ENCODE measurements at regions not wholly inside any gene's neighbourhood (a gene's known extent, or its start where the extent isn't known, plus 50 kb on each side); places are given as distances from the start of the nearest gene placed in this dataset.
A peak's percentile ranks its signal among the peaks of the same experiment; 100 is the strongest.
"Not testable (repeated sequence)": the region's sequence is repeated elsewhere in the genome, so short reads cannot be mapped to it uniquely, and the experiment has no call there.

DNA sequence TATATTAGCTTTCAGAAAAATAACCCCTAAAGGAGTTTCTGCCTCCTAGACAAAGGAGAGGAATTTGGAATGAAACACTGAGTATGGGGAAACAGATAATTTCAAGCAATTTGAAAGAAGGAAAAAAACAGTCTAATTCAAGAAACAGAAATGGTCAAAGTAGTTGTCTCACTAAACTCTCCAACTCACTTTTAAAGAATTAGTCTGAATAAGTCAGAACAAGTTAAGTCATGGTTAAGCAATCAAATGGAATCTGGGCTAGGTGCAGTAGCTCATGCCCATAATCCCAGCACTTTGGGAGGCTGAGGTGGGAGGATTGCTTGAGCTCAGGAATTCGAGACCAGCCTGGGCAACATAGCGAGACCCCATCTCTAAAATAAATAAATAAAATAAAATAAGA lies 95.7 kb upstream of the GRIA3 start:
- TF ChIP-seq, protein P1, sequence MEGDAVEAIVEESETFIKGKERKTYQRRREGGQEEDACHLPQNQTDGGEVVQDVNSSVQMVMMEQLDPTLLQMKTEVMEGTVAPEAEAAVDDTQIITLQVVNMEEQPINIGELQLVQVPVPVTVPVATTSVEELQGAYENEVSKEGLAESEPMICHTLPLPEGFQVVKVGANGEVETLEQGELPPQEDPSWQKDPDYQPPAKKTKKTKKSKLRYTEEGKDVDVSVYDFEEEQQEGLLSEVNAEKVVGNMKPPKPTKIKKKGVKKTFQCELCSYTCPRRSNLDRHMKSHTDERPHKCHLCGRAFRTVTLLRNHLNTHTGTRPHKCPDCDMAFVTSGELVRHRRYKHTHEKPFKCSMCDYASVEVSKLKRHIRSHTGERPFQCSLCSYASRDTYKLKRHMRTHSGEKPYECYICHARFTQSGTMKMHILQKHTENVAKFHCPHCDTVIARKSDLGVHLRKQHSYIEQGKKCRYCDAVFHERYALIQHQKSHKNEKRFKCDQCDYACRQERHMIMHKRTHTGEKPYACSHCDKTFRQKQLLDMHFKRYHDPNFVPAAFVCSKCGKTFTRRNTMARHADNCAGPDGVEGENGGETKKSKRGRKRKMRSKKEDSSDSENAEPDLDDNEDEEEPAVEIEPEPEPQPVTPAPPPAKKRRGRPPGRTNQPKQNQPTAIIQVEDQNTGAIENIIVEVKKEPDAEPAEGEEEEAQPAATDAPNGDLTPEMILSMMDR (conservative IDR thresholded peaks at IDR 0.05) = no peak
- H3K27ac ChIP-seq = no peak overlapping the region

- TF ChIP-seq, protein P1 (conservative IDR thresholded peaks at IDR 0.05) = no peak
- no peak overlapping the region for H3K27ac ChIP-seq
These were observed 95.1 kb upstream of the GRIA3 start for GRCh38 chrX:123088930-123089329.

- TF ChIP-seq, protein P1 (conservative IDR thresholded peaks at IDR 0.05) = no peak
- H3K27ac ChIP-seq = peak overlapping the region; percentile 54
These were observed 90.3 kb upstream of the GRIA3 start for GRCh38 chrX:123093792-123094191.

DNA sequence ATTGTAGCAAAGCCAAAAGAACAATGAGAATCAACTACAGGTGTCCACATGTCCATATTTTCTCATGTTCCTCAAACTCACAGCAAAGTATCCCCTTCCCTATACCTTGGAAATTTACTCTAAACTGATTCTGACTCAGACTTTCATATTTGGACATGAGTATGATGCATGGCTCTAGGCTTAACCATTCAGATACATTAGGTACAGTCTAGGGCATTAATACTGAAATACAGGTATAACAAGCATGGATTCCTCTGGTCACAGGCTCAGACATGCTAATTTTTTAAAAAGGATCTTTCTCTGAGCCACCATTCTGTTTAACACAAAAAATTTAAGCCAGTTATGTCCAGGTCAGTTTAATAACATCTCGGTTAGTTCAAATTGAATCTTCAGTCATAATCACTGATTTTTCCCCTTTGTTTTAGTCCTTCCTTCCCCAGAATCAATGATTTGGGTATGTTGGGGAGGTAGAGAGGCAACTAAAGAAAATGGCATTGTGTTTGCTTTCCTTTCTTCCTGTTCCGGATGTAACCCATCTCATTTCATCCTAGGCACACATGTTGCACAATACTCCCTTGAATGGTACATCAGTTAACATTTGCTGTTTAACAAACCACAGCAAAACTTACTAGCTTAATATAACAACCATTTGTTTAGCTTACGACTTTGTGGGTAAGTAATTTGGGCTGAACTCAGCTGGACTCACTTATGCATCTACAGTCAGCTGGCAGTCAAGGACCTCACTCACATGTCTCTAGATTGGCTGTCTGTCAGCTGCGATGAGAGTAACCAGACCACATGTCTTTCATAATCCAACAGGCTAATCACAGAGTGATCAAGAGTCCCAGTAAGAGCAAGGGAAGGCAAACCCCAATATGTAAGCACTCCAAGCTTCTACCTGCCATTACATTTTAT lies 75.3 kb upstream of the GRIA3 start:
- no peak overlapping the region for H3K27ac ChIP-seq
- TF ChIP-seq, protein P1 (conservative IDR thresholded peaks at IDR 0.05) = no peak

DNA sequence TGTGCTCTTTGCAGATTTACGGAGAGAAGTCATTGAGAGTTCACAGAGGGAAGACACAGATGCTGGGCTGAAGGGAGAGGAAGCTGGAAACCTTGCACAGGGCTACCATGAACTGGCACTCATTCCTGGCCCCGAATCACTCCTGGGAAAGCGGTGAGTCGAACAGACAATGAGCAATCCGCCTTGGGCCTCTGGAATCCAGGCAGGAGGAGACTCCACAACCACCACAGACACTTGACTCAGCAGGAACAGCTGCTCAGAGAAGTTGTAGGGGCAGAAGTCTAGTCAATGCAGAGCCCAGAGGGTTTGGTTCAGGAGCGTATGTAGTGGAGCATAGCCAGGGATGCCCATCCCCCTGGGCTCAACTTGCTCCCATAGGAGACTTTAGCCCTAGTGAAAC lies 62.8 kb upstream of the GRIA3 start:
- no peak overlapping the region for H3K27ac ChIP-seq
- TF ChIP-seq, protein P1 (conservative IDR thresholded peaks at IDR 0.05) = no peak

DNA sequence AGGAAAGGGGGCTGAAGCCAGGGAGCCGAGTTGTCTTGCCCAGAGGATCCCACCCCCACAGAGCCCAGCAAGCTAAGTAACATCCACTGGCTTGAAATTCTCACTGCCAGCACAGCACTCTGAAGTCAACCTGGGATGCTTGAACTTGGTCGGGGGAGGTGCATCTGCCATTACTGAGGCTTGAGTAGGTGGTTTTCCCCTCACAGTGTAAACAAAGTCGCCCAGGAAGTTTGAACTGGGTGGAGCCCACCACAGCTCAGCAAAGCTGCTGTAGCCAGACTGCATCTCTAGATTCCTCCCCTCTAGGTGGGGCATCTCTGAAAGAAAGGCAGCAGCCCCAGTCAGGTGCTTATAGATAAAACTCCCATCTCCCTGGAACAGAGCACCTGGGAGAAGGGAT lies 54.3 kb upstream of the GRIA3 start:
- H3K27ac ChIP-seq = not testable (repeated sequence)
